ENCODE measurements at regions not wholly inside any gene's neighbourhood (a gene's known extent, or its start where the extent isn't known, plus 50 kb on each side); places are given as distances from the start of the nearest gene placed in this dataset.

DNA sequence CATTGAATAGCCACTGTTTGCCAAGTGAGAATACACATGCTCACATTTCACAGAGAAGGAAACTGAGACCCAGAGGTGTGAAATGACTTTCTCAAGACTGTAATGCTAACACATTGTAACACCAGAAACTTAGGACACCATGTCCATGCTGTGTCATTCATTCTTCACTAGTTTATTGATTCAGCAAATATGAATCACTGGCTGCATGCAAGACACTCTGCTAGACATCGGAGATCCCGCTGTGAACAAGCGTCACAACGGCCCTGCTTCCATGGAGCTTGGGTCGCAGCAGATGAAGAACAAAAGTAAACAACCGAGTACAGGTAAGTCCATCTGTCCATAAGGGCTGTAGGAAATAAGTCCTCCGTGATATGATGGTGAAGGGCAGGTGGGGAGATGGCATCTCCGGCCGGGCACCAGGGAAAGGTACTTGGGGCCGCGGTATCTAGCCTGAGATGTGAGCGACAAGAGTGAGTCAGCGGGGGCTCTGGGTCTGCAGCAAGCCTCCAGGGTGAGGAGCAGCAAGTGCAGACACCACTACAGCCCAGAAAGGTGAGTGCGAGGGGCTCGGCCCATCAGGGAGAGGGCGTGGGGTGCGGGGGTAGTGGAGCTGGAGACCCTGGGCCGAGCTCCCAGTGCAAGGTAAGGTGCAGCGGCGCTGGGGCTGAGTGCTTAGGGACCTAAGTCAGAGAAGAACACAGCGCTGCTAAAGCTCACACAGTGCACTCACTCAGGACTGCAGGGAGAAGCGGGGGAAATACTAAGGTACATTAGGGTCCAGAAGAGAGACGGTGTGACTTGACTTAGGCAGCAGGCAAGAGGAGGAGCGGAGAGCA lies 391.2 kb downstream of the FBXO15 start:
- in situ Hi-C loops (cut with MboI; ENCODE audit: low pct_unique_long_range_greater_than_20kb in 2 of 9, low sequenced_read_pairs in 9 of 9, unreplicated experiment in 9 of 9): no loop called here
- ATAC-seq (replicated peaks in 6 of 8): no peak

DNA sequence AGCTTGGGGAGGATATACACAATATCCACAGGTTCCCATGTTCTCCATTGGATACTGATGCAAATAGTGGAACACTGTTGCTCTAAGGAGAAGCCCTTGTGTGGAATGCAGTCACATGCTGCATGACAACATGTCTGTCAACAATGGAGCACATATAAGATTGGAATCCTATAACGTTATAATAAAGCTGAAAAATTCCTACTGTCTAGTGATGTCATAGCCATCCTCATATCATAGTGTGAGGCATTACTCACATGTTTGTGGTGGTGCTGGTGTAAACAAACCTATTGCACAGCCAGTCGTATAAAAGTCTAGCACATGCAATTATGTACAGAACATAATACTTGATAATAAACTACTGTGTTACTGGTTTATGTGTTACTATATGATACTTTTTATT lies 394.7 kb downstream of the FBXO15 start:
- no peak overlapping the region for H3K27ac ChIP-seq
- H3K4me1 ChIP-seq (replicated peaks in 1 of 2): no peaks in the 10 kb centered on the region
- H3K4me3 ChIP-seq: no peak overlapping the region
- in situ Hi-C loops (cut with MboI; ENCODE audit: low pct_unique_long_range_greater_than_20kb in 2 of 9, low sequenced_read_pairs in 9 of 9, unreplicated experiment in 9 of 9): no loop called here
- WGBS, 10 experiments: 0 to 100% (median 86%) methylated on average over 1 to 2 of the region's 2 CpGs; no CpG with 5 or more reads in 3 of the 10 experiments
- peak in 3 of 8 experiments; percentile 10 to 78 (median 76) for ATAC-seq (replicated peaks in 6 of 8)

More for the DNA sequence above, 391.2 kb downstream of the FBXO15 start:
- Histone ChIP-seq H3K27ac (no peak overlapping the region), H3K4me3 (no peak overlapping the region), H3K4me1 (replicated peaks in 1 of 2) (no peaks in the 10 kb centered on the region)
- WGBS, 10 experiments: 55 to 100% (median 91%) methylated on average over 1 to 14 of the region's 24 CpGs; no CpG with 5 or more reads in 1 of the 10 experiments

DNA sequence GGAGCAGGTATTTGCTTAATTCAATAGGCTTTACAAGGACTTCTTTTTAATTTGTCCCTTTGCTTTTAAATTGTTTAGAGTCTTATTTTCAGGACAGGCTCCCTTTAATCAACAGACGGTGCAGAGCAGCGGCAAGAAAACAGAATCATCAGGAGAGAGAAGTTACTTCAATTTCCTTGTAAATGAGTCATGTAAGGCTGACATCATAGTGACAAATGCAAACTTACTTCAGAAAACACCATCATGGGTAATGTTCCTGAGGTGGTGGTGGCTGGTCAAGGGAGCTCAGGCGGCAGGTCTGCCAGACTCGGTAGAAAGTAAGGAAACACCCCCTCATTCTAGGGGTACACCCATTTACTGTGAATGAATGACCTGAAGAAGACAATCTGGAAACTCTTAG lies 395.1 kb downstream of the FBXO15 start:
- ATAC-seq (replicated peaks in 6 of 8): peak in 7 of 8 experiments; percentile 51 to 91 (median 67)
- in situ Hi-C loops (cut with MboI; ENCODE audit: low pct_unique_long_range_greater_than_20kb in 2 of 9, low sequenced_read_pairs in 9 of 9, unreplicated experiment in 9 of 9): no loop called here
- Histone ChIP-seq H3K4me3 (no peak overlapping the region), H3K4me1 (replicated peaks in 1 of 2) (no peaks in the 10 kb centered on the region), H3K27ac (no peak overlapping the region)
- 13 to 100% (median 83%) methylated on average over 1 to 4 of the region's 4 CpGs; no CpG with 5 or more reads in 2 of the 10 experiments for WGBS, 10 experiments

DNA sequence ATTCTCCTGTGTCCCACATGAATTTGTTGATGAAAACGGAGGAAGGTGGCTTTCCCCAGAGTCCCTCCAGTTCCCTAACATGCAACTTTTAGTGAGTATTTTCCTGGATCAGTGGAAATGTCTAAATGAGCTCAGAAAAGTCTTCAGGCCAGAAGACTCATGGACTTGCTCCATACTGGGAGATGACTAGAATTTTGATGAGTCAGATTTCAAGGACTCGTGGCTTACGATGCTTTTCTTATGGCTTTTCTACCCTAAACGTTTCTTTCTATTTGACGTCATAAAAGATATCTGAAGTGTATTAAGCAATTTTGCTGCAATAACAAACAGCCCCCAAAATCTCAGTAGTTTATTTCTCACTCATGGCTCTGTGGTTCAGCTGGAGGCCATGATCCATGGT lies 397.6 kb downstream of the FBXO15 start:
- H3K4me3 ChIP-seq: no peak overlapping the region
- ATAC-seq (replicated peaks in 6 of 8): no peak
- in situ Hi-C loops (cut with MboI; ENCODE audit: low pct_unique_long_range_greater_than_20kb in 2 of 9, low sequenced_read_pairs in 9 of 9, unreplicated experiment in 9 of 9): no loop called here
- 52 to 100% (median 94%) methylated on average over 2 to 5 of the region's 5 CpGs; no CpG with 5 or more reads in 2 of the 10 experiments for WGBS, 10 experiments
- H3K27ac ChIP-seq: no peak overlapping the region
- no peaks in the 10 kb centered on the region for H3K4me1 ChIP-seq (replicated peaks in 1 of 2)

DNA sequence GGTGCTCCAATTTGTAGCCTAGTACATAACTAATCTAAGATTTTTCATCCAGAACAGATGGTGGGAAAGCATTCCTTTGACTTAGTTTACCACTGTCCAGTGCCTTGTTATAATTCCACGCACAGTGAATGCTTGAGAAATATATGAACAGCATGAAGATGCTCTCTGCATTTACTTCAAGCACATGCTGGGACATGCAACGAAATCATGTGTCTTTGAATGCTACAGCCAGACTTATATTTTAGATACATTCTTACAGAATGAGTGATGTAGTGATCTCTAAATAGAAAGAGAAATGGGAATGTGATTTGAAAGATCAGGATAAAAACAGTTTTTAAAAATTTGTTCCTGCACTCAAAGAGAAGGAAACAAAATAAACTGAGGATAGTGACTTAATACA lies 398.3 kb downstream of the FBXO15 start:
- H3K27ac ChIP-seq: no peak overlapping the region
- 18 to 100% (median 69%) methylated on average over 1 to 2 of the region's 2 CpGs; no CpG with 5 or more reads in 2 of the 10 experiments for WGBS, 10 experiments
- in situ Hi-C loops (cut with MboI; ENCODE audit: low pct_unique_long_range_greater_than_20kb in 2 of 9, low sequenced_read_pairs in 9 of 9, unreplicated experiment in 9 of 9): no loop called here
- no peak for ATAC-seq (replicated peaks in 6 of 8)
- H3K4me3 ChIP-seq: no peak overlapping the region
- no peaks in the 10 kb centered on the region for H3K4me1 ChIP-seq (replicated peaks in 1 of 2)

DNA sequence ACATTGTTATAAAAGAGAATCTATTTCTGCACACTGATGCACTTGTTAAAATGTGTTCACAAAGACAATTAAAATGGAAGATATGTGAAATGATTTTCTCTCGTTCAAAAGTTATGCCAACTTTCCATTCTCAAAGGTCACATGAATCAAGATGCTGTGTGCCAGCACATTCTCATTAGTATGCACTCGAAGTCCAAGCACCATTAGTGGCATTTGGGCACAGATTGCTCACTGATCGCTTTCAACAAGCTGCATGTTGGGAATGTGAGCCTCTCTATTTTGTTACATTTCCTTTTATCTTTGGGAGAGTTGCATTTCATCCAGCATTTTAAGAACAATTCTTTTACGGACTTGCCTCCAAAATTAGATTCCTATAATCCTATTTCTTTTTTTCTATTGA lies 398.9 kb downstream of the FBXO15 start:
- ATAC-seq (replicated peaks in 6 of 8): no peak
- in situ Hi-C loops (cut with MboI; ENCODE audit: low pct_unique_long_range_greater_than_20kb in 2 of 9, low sequenced_read_pairs in 9 of 9, unreplicated experiment in 9 of 9): no loop called here
- no peak overlapping the region for H3K4me3 ChIP-seq
- 33 to 96% (median 81%) methylated on average over 2 to 4 of the region's 4 CpGs for WGBS, 10 experiments
- no peak overlapping the region for H3K27ac ChIP-seq
- H3K4me1 ChIP-seq (replicated peaks in 1 of 2): no peaks in the 10 kb centered on the region

DNA sequence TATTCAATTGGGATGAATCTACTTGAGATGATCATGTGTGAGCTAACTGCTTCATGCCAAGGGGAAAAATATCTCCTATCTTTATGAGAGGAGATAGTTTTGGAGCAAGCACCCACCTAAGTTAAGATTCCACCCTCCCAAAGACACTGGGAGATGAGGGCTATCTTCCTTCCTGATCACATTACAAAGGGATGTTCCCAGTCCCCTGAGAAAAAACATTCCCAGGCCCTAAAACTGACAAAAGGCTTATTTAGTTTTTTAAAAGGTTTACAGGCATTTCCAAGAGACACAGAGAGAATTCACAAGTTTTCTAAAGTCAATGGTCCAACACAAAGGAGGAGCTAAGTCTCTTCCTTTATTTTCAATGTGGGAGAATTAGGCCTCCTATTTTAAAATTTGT lies 401.5 kb downstream of the FBXO15 start:
- Histone ChIP-seq H3K4me1 (replicated peaks in 1 of 2) (no peaks in the 10 kb centered on the region), H3K4me3 (no peak overlapping the region), H3K27ac (no peak overlapping the region)
- in situ Hi-C loops (cut with MboI; ENCODE audit: low pct_unique_long_range_greater_than_20kb in 2 of 9, low sequenced_read_pairs in 9 of 9, unreplicated experiment in 9 of 9): no loop called here
- ATAC-seq (replicated peaks in 6 of 8): no peak

DNA sequence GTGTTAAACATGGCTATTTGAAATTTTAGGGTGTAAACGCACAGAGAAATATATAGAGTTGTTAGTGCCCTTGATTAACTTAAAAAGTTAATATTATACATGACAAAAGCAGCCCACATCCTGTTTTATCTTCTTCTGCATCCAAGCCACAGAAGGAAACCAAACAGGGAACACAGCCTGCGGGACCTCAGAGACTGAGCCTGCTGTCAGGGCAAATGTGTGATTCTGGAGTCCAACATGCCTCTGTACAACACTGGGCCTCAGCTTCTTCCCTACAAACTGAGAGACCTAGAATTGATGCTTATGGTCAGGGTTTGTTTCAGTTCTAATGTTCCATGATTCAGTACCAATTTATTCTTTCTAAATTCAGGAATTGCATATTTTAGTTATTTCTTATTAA lies 404.7 kb downstream of the FBXO15 start:
- Histone ChIP-seq H3K27ac (no peak overlapping the region), H3K4me3 (no peak overlapping the region), H3K4me1 (replicated peaks in 1 of 2) (no peaks in the 10 kb centered on the region)
- in situ Hi-C loops (cut with MboI; ENCODE audit: low pct_unique_long_range_greater_than_20kb in 2 of 9, low sequenced_read_pairs in 9 of 9, unreplicated experiment in 9 of 9): no loop called here
- ATAC-seq (replicated peaks in 6 of 8): no peak
- 40 to 92% (median 81%) methylated on average over 1 to 2 of the region's 2 CpGs; no CpG with 5 or more reads in 2 of the 10 experiments for WGBS, 10 experiments

DNA sequence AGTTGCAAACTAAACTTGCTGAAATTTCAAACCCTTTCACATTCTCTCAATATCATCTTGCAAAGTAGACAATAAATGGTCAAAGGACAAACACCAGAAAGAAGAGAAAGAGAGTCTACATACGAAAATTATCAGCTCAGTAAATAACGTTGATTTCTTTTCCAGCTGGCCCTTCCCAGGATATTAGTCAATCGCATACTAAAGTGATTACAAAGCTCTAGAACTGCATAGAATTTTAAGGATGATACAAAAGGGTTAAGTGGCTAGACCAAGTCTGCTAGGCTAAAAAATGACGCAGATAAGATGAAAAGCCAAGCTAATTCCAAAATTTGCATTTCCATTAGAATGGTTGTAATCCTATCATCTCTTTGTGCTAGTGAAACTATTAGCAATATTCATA lies 405.7 kb downstream of the FBXO15 start:
- 29 to 85% (median 72%) methylated on average over 1 to 4 of the region's 4 CpGs for WGBS, 10 experiments

DNA sequence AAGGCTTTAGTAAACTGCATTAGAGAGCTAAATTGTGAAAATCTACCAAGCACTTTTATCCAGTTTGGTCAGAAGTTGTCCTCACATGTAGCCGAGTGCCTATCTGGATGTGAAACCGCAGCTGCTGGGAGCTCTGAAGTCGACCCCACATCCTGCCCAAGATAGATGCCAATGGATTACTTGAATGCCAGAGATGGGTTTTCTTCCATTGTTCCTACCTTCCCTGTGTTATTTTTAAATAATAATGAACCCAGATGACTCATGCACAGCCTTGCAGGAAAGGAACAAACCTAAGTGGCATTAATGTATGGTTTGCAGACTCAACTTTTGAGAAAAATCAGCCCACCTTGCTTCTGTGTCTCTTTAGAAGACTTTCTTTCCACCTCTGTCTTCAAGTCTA lies 408.5 kb downstream of the FBXO15 start:
- H3K27ac ChIP-seq: no peak overlapping the region
- ATAC-seq (replicated peaks in 6 of 8): no peak
- no peak overlapping the region for H3K4me3 ChIP-seq
- no peaks in the 10 kb centered on the region for H3K4me1 ChIP-seq (replicated peaks in 1 of 2)
- in situ Hi-C loops (cut with MboI; ENCODE audit: low pct_unique_long_range_greater_than_20kb in 2 of 9, low sequenced_read_pairs in 9 of 9, unreplicated experiment in 9 of 9): no loop called here
- 60 to 86% (median 80%) methylated on average over 1 to 3 of the region's 3 CpGs; no CpG with 5 or more reads in 3 of the 10 experiments for WGBS, 10 experiments

More for the DNA sequence above, 405.7 kb downstream of the FBXO15 start:
- Histone ChIP-seq H3K4me1 (replicated peaks in 1 of 2) (no peaks in the 10 kb centered on the region), H3K4me3 (no peak overlapping the region), H3K27ac (no peak overlapping the region)
- peak in 2 of 8 experiments; percentile 28 to 45 for ATAC-seq (replicated peaks in 6 of 8)
- in situ Hi-C loops (cut with MboI; ENCODE audit: low pct_unique_long_range_greater_than_20kb in 2 of 9, low sequenced_read_pairs in 9 of 9, unreplicated experiment in 9 of 9): no loop called here

DNA sequence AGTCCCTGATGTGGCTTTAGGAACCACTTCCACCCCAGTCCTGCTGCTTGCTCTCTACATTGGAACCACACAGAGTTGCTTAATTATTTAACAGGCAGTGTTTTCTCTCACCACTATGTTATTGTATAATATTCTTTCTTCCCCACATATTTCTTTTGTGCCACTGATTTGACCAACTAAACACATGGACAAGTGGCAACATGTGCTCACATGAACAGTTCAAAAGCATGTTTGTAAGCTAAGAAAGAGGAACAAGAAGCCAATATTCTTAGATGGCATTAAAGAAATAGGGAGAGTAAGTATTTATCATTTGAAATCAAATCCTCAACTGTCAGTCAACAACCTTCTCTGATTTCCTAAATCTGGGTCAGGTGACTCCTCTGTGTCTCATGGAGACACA lies 409.6 kb downstream of the FBXO15 start:
- in situ Hi-C loops (cut with MboI; ENCODE audit: low pct_unique_long_range_greater_than_20kb in 2 of 9, low sequenced_read_pairs in 9 of 9, unreplicated experiment in 9 of 9): no loop called here
- no peak for ATAC-seq (replicated peaks in 6 of 8)
- Histone ChIP-seq H3K27ac (no peak overlapping the region), H3K4me3 (no peak overlapping the region), H3K4me1 (replicated peaks in 1 of 2) (no peaks in the 10 kb centered on the region)

DNA sequence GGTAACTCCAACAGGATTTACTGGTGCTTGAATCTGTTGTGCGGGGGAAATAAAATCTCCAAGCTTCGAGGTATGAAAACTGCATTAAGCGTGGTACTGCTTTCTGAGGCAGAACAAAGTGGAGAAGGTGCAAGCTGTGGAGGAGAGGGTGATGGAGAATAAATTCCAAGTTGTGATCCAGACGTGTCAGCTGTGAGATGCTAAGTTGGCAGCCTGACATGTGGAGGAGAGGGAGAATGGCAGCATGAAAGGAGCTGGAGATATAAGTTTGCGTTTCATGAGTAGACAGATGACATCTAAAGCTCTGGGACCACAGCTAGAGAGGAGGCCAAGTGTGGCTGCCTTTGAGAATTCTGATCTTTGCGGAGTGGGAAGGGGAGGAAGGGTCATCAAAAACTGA lies 411.8 kb downstream of the FBXO15 start:
- WGBS, 10 experiments: 38 to 100% (median 90%) methylated on average over 1 to 6 of the region's 6 CpGs; no CpG with 5 or more reads in 2 of the 10 experiments
- Histone ChIP-seq H3K4me3 (no peak overlapping the region), H3K27ac (no peak overlapping the region), H3K4me1 (replicated peaks in 1 of 2) (no peaks in the 10 kb centered on the region)
- ATAC-seq (replicated peaks in 6 of 8): no peak
- in situ Hi-C loops (cut with MboI; ENCODE audit: low pct_unique_long_range_greater_than_20kb in 2 of 9, low sequenced_read_pairs in 9 of 9, unreplicated experiment in 9 of 9): no loop called here

DNA sequence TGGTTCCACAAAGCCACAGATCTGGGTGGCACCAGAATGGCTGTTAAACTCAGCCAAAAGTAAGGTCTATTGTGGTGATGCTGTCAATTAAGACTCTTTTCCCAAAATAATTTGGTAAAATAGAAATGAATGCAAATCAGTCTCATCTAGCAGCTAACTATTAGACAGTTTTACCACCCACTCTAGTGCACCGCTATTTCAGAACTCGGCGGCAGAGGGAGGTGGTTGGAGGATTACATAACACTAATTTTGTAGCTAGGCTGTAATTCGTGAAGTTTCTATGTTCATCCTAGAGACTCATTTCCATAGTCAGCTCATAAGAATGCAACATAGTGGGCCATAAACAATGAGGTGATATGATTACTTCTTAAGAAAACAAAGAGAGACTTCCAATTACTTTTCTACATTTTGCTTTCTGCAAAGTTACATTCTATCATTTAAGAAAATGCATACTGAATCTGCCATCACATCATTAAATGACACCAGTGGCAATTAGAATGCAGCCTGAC lies 413.8 kb downstream of the FBXO15 start:
- H3K27ac ChIP-seq: no peak overlapping the region
- no peak for ATAC-seq (replicated peaks in 6 of 8)
- in situ Hi-C loops (cut with MboI; ENCODE audit: low pct_unique_long_range_greater_than_20kb in 2 of 9, low sequenced_read_pairs in 9 of 9, unreplicated experiment in 9 of 9): no loop called here
- H3K4me1 ChIP-seq (replicated peaks in 1 of 2): no peaks in the 10 kb centered on the region
- H3K4me3 ChIP-seq: no peak overlapping the region
- WGBS, 10 experiments: 52 to 100% (median 92%) methylated on average over 1 to 4 of the region's 4 CpGs; no CpG with 5 or more reads in 3 of the 10 experiments

DNA sequence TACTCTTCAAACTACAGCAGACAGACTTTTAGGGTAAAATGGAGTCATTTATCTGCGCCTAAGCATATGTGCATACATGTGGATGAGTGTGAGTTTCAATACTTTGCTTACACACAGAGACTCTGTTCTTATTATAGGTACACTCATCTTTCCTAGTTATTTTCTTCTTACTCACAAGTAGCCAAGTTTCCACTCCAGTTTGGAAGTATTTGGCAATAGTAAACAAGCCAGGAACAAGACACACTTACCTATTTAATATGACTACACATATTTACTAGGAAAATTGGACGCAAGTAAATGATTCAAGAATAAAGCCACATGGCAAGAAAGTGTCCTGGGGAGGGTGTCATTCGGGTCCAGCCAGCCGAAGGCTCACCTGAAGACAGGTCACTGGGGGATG lies 414.3 kb downstream of the FBXO15 start:
- WGBS, 10 experiments: 25 to 100% (median 79%) methylated on average over 1 to 4 of the region's 4 CpGs
- no peaks in the 10 kb centered on the region for H3K4me1 ChIP-seq (replicated peaks in 1 of 2)
- no peak overlapping the region for H3K27ac ChIP-seq
- no peak overlapping the region for H3K4me3 ChIP-seq
- in situ Hi-C loops (cut with MboI; ENCODE audit: low pct_unique_long_range_greater_than_20kb in 2 of 9, low sequenced_read_pairs in 9 of 9, unreplicated experiment in 9 of 9): no loop called here
- ATAC-seq (replicated peaks in 6 of 8): no peak

Measured in motor neuron (in vitro differentiated cells).